Activated CD8-positive, alpha-beta memory T cell treated with anti-CD3 and anti-CD28 coated beads, Interleukin-2, amount 50 U/mL, for 48 hours (primary cell): ENCODE measurements at regions not wholly inside any gene's neighbourhood (a gene's known extent, or its start where the extent isn't known, plus 50 kb on each side); places are given as distances from the start of the nearest gene placed in this dataset.

Source experiments
- DNase-seq: peaks from one replicate; pipeline ENCODE4 v3.0.0-alpha.2; 2020

GRCh38 chr1:5393146-5393545 is 599.1 kb downstream of the NPHP4 start:
- no peak for DNase-seq

DNA sequence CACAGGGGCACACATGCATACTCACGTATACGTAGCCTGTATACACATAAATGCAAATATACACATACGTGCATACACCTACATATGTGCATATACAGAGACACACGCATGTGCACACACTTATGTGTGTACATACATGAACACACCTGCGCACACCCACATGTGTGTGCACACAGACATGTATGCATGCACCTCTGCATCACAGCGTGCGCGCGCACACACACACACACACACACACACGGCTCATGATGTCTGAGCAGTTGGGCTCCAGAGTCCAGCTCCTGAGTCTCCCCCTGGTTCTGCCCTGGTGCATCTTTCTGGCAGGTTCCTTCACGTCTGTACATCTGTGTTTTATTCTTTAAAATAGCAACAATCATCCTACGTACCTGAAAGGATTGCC is 600.5 kb downstream of the NPHP4 start:
- no peak for DNase-seq

- DNase-seq = peak; percentile 55
These were observed 601.7 kb downstream of the NPHP4 start for GRCh38 chr1:5390504-5390903.

DNA sequence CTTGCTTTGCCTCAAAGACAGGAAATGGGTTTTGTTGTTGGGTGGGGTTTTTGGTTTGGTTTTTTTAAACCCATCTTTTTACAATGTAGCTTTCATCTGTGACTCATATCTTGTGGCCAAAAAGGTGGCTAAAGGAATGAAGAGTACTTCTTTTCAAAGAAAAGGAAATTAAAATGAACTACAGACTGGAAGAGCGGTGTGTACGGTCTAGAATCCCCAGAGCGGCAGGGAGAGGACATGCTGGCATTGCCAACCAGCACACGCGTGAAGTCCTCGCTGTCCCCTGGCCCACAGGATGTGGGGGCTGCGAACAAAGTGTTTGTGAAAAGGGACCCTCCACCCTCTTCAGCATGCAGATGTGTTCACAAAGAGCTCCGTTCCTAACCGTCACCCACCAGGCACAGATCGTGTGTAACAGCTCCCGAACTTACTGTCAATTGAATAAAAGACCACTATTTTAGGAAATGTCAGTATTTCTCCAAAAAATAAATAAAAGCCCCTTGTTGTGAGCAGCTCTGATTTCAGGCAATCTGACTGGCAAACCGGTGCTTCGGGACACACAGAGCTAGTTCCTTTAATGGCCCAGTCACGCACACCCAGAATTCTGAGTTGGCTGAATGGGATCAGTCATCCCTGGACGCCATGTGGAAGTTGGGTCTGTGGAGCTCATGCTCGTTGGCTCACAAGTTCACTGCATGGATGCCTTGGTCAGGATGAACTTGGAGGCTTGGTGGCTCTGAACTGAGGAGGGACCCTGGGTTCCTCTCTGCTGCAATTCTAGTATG is 602.9 kb downstream of the NPHP4 start:
- DNase-seq = no peak

- DNase-seq = no peak
These were observed 603.6 kb downstream of the NPHP4 start for GRCh38 chr1:5388622-5389021.

DNA sequence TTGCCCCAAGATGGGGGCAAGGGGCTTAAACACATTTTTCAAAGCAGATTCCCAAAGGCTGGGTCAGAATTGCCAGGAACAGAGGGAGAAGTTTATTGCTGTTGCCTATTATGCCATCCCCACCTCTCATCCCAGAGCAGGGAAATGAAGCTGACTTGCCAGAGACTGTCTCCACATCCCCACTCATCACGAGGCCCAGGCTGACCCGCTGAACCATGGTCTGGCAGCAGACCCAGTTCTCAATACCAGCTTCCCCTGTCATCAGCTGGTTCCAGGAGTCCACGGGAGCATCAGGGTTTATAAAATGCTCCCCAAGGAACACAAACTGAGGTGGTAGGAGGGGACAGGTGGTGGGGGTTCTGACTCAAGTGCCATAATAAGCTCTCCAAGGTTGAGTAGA is 605.9 kb downstream of the NPHP4 start:
- DNase-seq = no peak

DNA sequence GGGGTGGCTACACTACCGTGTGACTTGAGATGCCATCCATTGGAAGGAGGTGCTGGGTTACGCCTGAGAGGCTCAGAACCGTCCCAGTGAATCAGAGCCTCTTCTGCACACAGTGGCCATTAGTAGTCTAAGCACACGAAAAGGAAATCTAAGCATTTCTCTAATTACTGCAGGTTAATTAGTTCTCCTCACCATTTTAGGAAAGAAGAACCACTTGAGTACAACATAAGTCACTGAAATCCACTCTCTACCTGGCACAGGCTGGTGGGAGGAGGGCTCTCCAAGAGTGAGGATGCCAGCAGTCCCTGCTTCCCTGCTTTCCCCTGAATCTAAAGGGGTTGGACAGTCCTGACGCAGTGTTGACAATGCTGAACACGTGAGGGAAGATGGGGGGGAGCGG is 606.3 kb downstream of the NPHP4 start:
- DNase-seq = no peak

DNA sequence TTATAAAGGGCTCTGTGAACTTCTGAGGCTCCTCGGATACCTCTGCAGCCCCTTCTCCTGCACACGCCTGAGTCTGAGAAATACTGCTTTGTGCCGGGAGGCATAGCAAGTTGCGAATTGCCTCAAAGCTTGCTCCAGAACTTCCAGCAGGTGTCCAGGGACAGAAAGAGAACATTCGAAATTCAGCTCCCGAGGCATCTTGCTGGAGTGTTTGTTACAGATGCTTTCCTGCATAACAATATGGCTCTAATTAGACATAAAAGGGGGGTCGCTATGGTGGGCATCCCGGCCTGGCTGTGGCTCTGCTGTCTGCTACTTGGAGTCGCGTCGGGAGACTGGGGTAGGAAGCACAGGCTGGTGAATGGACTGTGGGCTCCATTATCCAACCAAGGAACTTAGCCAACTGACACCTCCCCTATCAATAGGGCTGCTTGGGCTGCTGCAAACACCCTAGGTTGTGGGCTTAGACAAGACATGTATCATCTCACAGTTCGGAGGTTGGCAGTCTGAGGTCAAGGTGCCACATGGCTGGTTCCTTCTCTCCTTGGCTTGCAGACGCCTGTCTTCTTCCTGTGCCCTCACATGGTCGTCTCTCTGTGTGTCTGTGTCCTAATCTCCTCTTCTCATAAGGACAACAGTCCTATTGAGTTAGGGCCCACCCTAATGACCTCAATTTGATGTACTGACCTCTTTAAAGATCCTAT is 607.0 kb downstream of the NPHP4 start:
- DNase-seq = no peak

GRCh38 chr1:5381491-5381890 is 610.7 kb downstream of the NPHP4 start:
- DNase-seq = no peak

- DNase-seq = no peak
These were observed 613.0 kb downstream of the NPHP4 start for GRCh38 chr1:5379176-5379759.

GRCh38 chr1:5376538-5377247 is 615.5 kb downstream of the NPHP4 start:
- DNase-seq = no peak

GRCh38 chr1:5375481-5375880 is 616.7 kb downstream of the NPHP4 start:
- no peak for DNase-seq

GRCh38 chr1:5374192-5374591 is 618.0 kb downstream of the NPHP4 start:
- DNase-seq = no peak

GRCh38 chr1:5373281-5373680 is 618.9 kb downstream of the NPHP4 start:
- DNase-seq = no peak

- DNase-seq = no peak
These were observed 621.0 kb downstream of the NPHP4 start for GRCh38 chr1:5371270-5371669.

- no peak for DNase-seq
These were observed 621.9 kb downstream of the NPHP4 start for GRCh38 chr1:5370311-5370710.

DNA sequence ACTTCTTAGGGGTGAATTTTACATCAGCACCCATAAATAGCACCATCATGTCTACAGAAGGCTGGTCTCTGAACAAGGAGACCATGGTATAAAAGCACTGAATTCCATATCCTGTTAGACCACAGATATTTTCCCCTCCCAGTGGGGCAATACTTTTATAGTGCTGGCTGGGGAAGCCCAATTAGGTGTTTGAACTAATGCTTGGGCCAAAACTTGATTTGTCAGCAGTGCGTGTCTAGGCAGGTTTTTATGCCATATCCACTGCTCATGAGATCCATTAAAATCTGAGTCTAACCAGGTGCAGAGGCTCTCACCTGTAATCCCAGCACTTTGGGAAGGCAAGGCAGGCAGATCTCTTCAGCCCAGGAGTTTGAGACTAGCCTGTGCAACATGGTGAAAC is 623.0 kb downstream of the NPHP4 start:
- DNase-seq = no peak

- no peak for DNase-seq
These were observed 624.0 kb downstream of the NPHP4 start for GRCh38 chr1:5368201-5368600.

- DNase-seq = no peak
These were observed 624.9 kb downstream of the NPHP4 start for GRCh38 chr1:5367306-5367705.

- no peak for DNase-seq
These were observed 626.5 kb downstream of the NPHP4 start for GRCh38 chr1:5365751-5366150.

GRCh38 chr1:5364591-5364990 is 627.6 kb downstream of the NPHP4 start:
- DNase-seq = no peak

DNA sequence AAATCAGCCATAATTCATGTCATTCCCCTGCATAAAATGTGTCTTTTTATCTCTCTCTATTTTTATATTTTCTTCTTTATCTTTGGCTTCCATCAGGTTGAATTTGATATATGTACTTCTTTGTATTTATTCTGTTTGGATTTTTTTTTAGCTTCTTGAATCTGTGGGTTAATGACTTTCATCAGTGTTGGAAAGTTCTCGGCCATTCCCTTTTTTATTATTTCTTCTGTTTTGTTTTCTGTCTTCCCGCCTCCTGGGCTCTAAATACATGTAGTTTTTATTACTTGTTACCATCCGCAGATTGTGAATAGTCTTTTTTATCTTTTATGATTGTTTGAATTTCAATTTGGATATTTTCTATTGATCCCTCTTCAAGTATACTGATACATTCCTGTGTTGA is 637.5 kb downstream of the NPHP4 start:
- DNase-seq = no peak

- DNase-seq = no peak
These were observed 640.9 kb downstream of the NPHP4 start for GRCh38 chr1:5351366-5351765.

- DNase-seq = no peak
These were observed 642.7 kb downstream of the NPHP4 start for GRCh38 chr1:5349526-5349925.
